H1 (cell line): ENCODE measurements at regions not wholly inside any gene's neighbourhood (a gene's known extent, or its start where the extent isn't known, plus 50 kb on each side); places are given as distances from the start of the nearest gene placed in this dataset.

ENCODE experiments used
- EP300 ChIP-seq, 2 experiments: IDR thresholded peaks; 1 replicate in 1 of 2; 2 replicates in 1 of 2; pipeline ENCODE4 v1.6.1; 2011 to 2012; ENCODE audit warnings: low read depth in 2 of 2, low read length in 2 of 2, mild to moderate bottlenecking in 2 of 2, borderline replicate concordance in 1 of 2, inconsistent platforms in 1 of 2, moderate library complexity in 1 of 2
- EZH2 ChIP-seq: fragments of 200-600 bp; sonication (generic); IDR thresholded peaks from 2 replicates; pipeline ENCODE4 v1.7.1; 2012; ENCODE audit warnings: low read depth, mild to moderate bottlenecking, moderate library complexity, low read length, inconsistent platforms; ENCODE audit not compliant: severe bottlenecking
- SIN3A ChIP-seq, 2 experiments: IDR thresholded peaks in 1 of 2; conservative IDR thresholded peaks in 1 of 2; 2 replicates each; pipeline ENCODE4 v1.6.1; 2011 to 2012; ENCODE audit warnings: low read length in 2 of 2, improper control_type of control experiment in 1 of 2, low read depth in 1 of 2, mild to moderate bottlenecking in 1 of 2
- TF ChIP-seq, protein P1 (sequence below), 3 experiments: IDR thresholded peaks; 1 replicate in 2 of 3; 2 replicates in 1 of 3; pipeline versions ENCODE4 v1.5.1 to v1.6.1; 2011; ENCODE audit warnings: low read length in 3 of 3, mild to moderate bottlenecking in 3 of 3, inconsistent platforms in 2 of 3, low read depth in 1 of 3, moderate library complexity in 1 of 3; ENCODE audit not compliant: insufficient read depth in 1 of 3; ENCODE audit errors: control extremely low read depth in 1 of 3

DNA sequence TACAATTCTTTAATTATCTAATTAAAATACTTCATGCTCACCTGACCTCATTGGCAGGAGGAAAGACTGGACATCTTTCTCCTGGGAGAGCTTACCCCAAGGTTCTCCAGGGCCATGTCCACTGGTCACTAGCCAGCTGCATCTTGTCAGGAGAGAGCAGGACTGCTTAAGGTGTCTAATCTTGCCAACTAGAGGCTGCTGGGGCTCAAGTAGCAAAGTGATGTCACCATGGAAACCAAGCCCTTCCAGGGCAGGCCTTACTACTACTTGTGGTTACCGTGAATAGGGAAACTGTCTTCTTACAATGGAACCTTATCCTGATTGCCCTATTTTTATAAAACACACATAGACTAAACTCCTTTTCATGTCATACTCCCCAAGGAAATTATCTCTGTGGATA is 376.4 kb downstream of the SNAPC1 start:
- TF ChIP-seq, protein P1, sequence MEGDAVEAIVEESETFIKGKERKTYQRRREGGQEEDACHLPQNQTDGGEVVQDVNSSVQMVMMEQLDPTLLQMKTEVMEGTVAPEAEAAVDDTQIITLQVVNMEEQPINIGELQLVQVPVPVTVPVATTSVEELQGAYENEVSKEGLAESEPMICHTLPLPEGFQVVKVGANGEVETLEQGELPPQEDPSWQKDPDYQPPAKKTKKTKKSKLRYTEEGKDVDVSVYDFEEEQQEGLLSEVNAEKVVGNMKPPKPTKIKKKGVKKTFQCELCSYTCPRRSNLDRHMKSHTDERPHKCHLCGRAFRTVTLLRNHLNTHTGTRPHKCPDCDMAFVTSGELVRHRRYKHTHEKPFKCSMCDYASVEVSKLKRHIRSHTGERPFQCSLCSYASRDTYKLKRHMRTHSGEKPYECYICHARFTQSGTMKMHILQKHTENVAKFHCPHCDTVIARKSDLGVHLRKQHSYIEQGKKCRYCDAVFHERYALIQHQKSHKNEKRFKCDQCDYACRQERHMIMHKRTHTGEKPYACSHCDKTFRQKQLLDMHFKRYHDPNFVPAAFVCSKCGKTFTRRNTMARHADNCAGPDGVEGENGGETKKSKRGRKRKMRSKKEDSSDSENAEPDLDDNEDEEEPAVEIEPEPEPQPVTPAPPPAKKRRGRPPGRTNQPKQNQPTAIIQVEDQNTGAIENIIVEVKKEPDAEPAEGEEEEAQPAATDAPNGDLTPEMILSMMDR (IDR thresholded peaks at IDR 0.05; ENCODE audit: control extremely low read depth in 1 of 3, insufficient read depth in 1 of 3, low read depth in 1 of 3, low read length in 3 of 3), result no peak
- TF ChIP-seq EZH2, result no peak
- TF ChIP-seq EP300 (IDR thresholded peaks at IDR 0.05; ENCODE audit: borderline replicate concordance in 1 of 2, low read depth in 2 of 2, low read length in 2 of 2), result no peak
- TF ChIP-seq SIN3A (conservative IDR thresholded peaks at IDR 0.05 in 1 of 2, IDR thresholded peaks at IDR 0.05 in 1 of 2; ENCODE audit: low read depth in 1 of 2, low read length in 2 of 2), result no peak
